Skeletal muscle satellite cell (primary cell): ENCODE measurements at regions not wholly inside any gene's neighbourhood (a gene's known extent, or its start where the extent isn't known, plus 50 kb on each side); places are given as distances from the start of the nearest gene placed in this dataset.

ENCODE experiments used
- H3K27me3 ChIP-seq: 2 replicates; pipeline ENCODE4 v1.7.0; 2013; ENCODE audit warnings: low read length; ENCODE audit not compliant: control insufficient read depth, insufficient read depth
- H3K36me3 ChIP-seq: 2 replicates; pipeline ENCODE4 v1.7.0; 2013; ENCODE audit warnings: mild to moderate bottlenecking, control low read depth, low read length; ENCODE audit not compliant: insufficient read depth
- H3K4me1 ChIP-seq: 2 replicates; pipeline ENCODE4 v1.7.0; 2013; ENCODE audit warnings: low read length; ENCODE audit not compliant: control insufficient read depth, insufficient read depth
- H3K4me2 ChIP-seq: 2 replicates; pipeline ENCODE4 v1.7.0; 2013; ENCODE audit warnings: mild to moderate bottlenecking, low read length
- H3K4me3 ChIP-seq: 2 replicates; pipeline ENCODE4 v1.7.0; 2013; ENCODE audit warnings: low read length
- H3K9ac ChIP-seq: 2 replicates; pipeline ENCODE4 v1.7.0; 2013; ENCODE audit warnings: mild to moderate bottlenecking, low read depth, low read length, moderate library complexity
- H3K9me3 ChIP-seq: replicated peaks from 2 replicates; pipeline ENCODE4 v1.7.0; 2013; ENCODE audit warnings: mild to moderate bottlenecking, control low read depth, low read length

- H3K4me3 ChIP-seq, result no peak overlapping the region
- no peaks in the 10 kb centered on the region for H3K36me3 ChIP-seq
- no peaks in the 10 kb centered on the region for H3K9me3 ChIP-seq
- H3K4me1 ChIP-seq, result no peaks in the 10 kb centered on the region
- H3K27me3 ChIP-seq, result no peaks in the 10 kb centered on the region
- H3K9ac ChIP-seq, result no peak overlapping the region
- H3K4me2 ChIP-seq, result no peak overlapping the region
Measured at GRCh38 chr12:28601570-28602058, 411.4 kb downstream of the CCDC91 start.

DNA sequence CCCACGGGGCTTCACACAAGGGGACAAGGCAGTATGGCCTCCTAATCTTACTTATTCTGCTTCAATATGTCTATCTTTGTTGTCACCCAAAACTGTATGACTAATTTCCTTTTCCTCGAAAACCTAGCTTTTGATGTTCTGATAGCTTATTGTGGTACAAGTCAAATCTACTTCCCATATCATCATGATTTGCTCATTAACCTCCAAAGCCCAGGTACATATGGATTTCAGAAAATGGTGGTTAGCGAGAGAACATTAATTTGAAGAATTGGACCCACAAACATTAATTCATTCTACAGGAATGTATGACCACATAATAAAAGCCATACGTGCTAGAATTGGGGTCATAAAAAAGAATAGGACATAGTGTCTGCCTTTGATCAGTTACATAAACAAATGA is 412.5 kb downstream of the CCDC91 start:
- H3K9ac ChIP-seq, result no peak overlapping the region
- H3K4me3 ChIP-seq, result no peak overlapping the region
- no peaks in the 10 kb centered on the region for H3K36me3 ChIP-seq
- no peaks in the 10 kb centered on the region for H3K4me1 ChIP-seq
- no peaks in the 10 kb centered on the region for H3K9me3 ChIP-seq
- H3K4me2 ChIP-seq, result no peak overlapping the region
- H3K27me3 ChIP-seq, result no peaks in the 10 kb centered on the region

DNA sequence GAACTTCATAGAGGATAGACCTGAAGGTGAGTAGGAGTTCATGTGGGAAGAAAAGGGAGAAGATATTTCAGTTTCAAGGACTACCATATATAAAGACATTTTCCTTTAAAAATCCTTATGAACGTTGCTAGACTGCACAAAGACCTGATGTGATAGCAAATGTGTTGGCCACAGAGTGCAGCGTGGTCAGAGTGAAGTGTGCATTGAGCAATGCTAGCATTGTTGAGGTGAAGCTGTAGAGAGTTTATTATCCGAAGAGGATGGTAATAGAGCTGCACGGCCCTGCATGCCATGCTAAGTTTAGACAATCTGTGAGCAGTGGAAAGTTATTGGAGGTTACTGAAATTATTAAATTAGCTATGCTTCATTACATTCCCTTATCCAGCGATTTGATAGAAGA is 413.0 kb downstream of the CCDC91 start:
- H3K4me3 ChIP-seq, result no peak overlapping the region
- no peaks in the 10 kb centered on the region for H3K36me3 ChIP-seq

GRCh38 chr12:28603801-28604200 is 413.5 kb downstream of the CCDC91 start:
- Histone ChIP-seq H3K4me1 (no peaks in the 10 kb centered on the region), H3K4me3 (no peak overlapping the region), H3K27me3 (no peaks in the 10 kb centered on the region), H3K9ac (no peak overlapping the region), H3K4me2 (no peak overlapping the region), H3K9me3 (no peaks in the 10 kb centered on the region), H3K36me3 (no peaks in the 10 kb centered on the region)

More for the DNA sequence above, 413.0 kb downstream of the CCDC91 start:
- Histone ChIP-seq H3K27me3 (no peaks in the 10 kb centered on the region), H3K9ac (no peak overlapping the region), H3K4me2 (no peak overlapping the region), H3K4me1 (no peaks in the 10 kb centered on the region), H3K9me3 (no peaks in the 10 kb centered on the region)

GRCh38 chr12:28604240-28604639 is 414.0 kb downstream of the CCDC91 start:
- no peak overlapping the region for H3K4me2 ChIP-seq
- no peaks in the 10 kb centered on the region for H3K9me3 ChIP-seq
- H3K9ac ChIP-seq, result no peak overlapping the region
- H3K36me3 ChIP-seq, result no peaks in the 10 kb centered on the region
- no peaks in the 10 kb centered on the region for H3K4me1 ChIP-seq
- no peaks in the 10 kb centered on the region for H3K27me3 ChIP-seq
- H3K4me3 ChIP-seq, result no peak overlapping the region

DNA sequence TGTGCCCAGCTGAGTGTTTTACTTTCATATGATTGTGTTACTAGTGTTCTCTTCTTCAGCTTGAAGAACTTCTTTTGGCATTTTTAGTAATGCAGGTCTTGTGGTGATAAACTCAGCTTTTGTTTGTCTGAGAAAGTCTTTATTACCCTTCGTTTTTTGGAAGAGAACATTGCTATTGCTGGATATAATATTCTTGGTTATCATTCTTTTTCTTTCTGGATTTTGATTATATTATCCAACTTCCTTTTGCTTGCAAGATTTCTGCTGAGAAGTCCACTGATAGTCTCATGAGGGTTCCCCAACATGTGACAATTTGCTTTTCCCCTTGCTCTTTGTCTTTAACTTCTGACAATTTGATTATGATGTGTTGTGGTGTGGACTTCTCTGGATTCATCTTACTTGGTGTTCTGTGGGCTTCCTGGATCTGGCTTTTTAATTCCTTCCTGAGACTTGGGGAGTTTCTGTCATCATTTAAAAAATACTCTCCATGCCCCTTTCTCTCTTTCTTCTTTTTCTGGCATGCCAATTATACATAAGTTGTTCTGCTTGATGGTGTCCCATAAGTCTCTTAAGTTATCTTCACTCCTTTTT is 416.8 kb downstream of the CCDC91 start:
- H3K36me3 ChIP-seq, result no peaks in the 10 kb centered on the region
- H3K27me3 ChIP-seq, result no peaks in the 10 kb centered on the region
- no peak overlapping the region for H3K9ac ChIP-seq
- peaks cover 11% of the 10 kb centered on the region for H3K4me1 ChIP-seq
- H3K9me3 ChIP-seq, result no peaks in the 10 kb centered on the region
- no peak overlapping the region for H3K4me3 ChIP-seq
- H3K4me2 ChIP-seq, result no peak overlapping the region

DNA sequence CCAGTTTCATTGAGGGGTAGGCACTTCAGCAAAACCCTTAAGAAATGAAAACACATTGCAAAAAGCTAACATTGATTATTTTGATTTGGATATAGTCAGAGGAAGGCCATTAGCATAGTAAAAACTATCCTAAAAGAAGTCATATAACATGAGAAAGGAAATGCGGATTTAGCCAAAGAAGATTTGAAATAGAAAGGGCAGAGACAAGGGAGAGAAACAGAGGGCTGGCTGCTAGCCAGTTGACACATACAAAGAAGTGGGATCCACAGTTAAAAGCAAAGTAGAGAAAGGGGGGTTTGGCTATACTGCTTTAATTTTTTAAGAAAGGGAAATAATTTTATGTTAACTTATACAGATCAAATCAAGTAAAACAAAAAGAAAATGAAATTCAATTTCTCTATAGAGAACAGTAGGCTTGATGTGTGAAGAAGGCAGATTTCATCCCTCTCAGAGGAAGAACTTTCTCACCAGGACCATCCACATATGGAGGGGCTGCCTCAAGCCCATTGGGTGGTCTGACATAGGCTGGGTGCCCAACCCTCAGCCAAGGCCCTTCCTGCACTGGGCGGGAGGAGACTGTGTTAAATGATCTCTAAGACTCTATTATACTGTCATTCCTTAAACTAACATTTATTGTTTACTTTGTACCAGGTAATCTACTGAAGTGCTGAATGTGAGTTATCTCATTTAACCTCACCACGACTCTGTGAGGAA is 420.3 kb downstream of the CCDC91 start:
- no peaks in the 10 kb centered on the region for H3K27me3 ChIP-seq
- no peak overlapping the region for H3K4me3 ChIP-seq
- peaks cover 11% of the 10 kb centered on the region for H3K4me1 ChIP-seq
- H3K36me3 ChIP-seq, result no peaks in the 10 kb centered on the region
- H3K9me3 ChIP-seq, result no peaks in the 10 kb centered on the region
- H3K9ac ChIP-seq, result no peak overlapping the region
- no peak overlapping the region for H3K4me2 ChIP-seq

DNA sequence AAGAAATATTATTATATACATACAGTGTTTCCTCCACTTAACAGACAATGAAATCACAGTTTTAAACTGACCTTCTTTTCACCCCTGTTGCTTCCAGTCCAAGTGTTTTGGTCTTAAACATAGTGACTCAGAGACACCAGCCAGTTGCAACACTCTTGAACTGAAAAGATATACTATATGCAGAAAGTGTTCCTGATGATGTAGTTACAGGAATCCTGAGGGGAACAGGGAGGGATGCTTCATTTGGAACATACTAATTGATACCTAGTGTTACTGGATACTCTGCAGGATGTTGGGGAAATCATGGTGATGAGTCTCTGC is 420.8 kb downstream of the CCDC91 start:
- Histone ChIP-seq H3K4me1 (peaks cover 11% of the 10 kb centered on the region), H3K4me2 (no peak overlapping the region), H3K9me3 (no peaks in the 10 kb centered on the region), H3K27me3 (no peaks in the 10 kb centered on the region), H3K9ac (no peak overlapping the region), H3K4me3 (no peak overlapping the region), H3K36me3 (no peaks in the 10 kb centered on the region)

DNA sequence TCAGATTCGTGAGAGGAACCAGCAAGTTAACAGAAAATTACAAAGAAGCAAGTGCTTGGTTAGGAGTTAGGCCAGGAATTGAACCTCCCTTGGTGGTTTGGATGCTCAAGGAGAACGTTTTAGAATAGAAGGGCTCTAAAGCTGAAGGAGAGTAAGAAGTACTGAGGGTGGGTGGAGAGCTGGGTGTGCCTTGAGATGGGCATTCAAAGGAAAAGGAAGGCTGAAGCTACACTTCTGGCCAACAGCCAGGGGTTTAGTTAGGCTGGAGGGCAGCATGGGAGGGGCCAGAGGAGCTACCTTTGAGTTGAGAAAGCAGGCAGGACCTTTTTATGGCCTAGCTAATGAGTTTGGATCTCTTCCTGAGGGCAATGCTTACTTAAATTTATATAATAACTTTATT is 421.2 kb downstream of the CCDC91 start:
- Histone ChIP-seq H3K4me3 (no peak overlapping the region), H3K4me2 (no peak overlapping the region), H3K27me3 (no peaks in the 10 kb centered on the region), H3K9ac (no peak overlapping the region), H3K36me3 (no peaks in the 10 kb centered on the region), H3K4me1 (peaks cover 11% of the 10 kb centered on the region), H3K9me3 (no peaks in the 10 kb centered on the region)

- no peaks in the 10 kb centered on the region for H3K9me3 ChIP-seq
- no peak overlapping the region for H3K9ac ChIP-seq
- no peak overlapping the region for H3K4me2 ChIP-seq
- H3K4me1 ChIP-seq, result no peaks in the 10 kb centered on the region
- no peak overlapping the region for H3K4me3 ChIP-seq
- no peaks in the 10 kb centered on the region for H3K27me3 ChIP-seq
- H3K36me3 ChIP-seq, result no peaks in the 10 kb centered on the region
Measured at GRCh38 chr12:28618171-28618570, 427.9 kb downstream of the CCDC91 start.

- Histone ChIP-seq H3K4me1 (no peaks in the 10 kb centered on the region), H3K27me3 (no peaks in the 10 kb centered on the region), H3K4me2 (no peak overlapping the region), H3K4me3 (no peak overlapping the region), H3K9ac (no peak overlapping the region), H3K36me3 (no peaks in the 10 kb centered on the region), H3K9me3 (no peaks in the 10 kb centered on the region)
Measured at GRCh38 chr12:28618772-28619171, 428.5 kb downstream of the CCDC91 start.

- Histone ChIP-seq H3K27me3 (no peaks in the 10 kb centered on the region), H3K9me3 (no peaks in the 10 kb centered on the region), H3K36me3 (no peaks in the 10 kb centered on the region), H3K4me2 (no peak overlapping the region), H3K9ac (no peak overlapping the region), H3K4me1 (no peaks in the 10 kb centered on the region), H3K4me3 (no peak overlapping the region)
Measured at GRCh38 chr12:28620281-28620680, 430.0 kb downstream of the CCDC91 start.
